ENCODE measurements at regions not wholly inside any gene's neighbourhood (a gene's known extent, or its start where the extent isn't known, plus 50 kb on each side); places are given as distances from the start of the nearest gene placed in this dataset.

- Histone ChIP-seq H3K27ac (ENCODE audit: low read depth, low read length, poor library complexity, severe bottlenecking) (no peak overlapping the region), H3K4me3 (ENCODE audit: low read depth, low read length, poor library complexity, severe bottlenecking) (no peak overlapping the region), H3K9ac (ENCODE audit: low read length) (no peak overlapping the region), H3K9me3 (ENCODE audit: low read length) (no peaks in the 10 kb centered on the region), H4K20me1 (ENCODE audit: insufficient read depth, low read length) (no peaks in the 10 kb centered on the region), H3K4me2 (ENCODE audit: low read length) (no peak overlapping the region), H3K36me3 (ENCODE audit: insufficient read depth, low read length) (no peaks in the 10 kb centered on the region), H3K4me1 (ENCODE audit: insufficient read depth, low read length, severe bottlenecking) (no peaks in the 10 kb centered on the region), H3K79me2 (ENCODE audit: insufficient read depth, low read length) (no peaks in the 10 kb centered on the region), H2AFZ (ENCODE audit: low read length) (no peak overlapping the region), H3F3A (ENCODE audit: insufficient read depth, low read length) (no peaks in the 10 kb centered on the region), H3K9me2 (ENCODE audit: low read depth, low read length) (no peaks in the 10 kb centered on the region), H3K27me3 (ENCODE audit: insufficient read depth, low read length) (no peaks in the 10 kb centered on the region)
- TF ChIP-seq CTCF (IDR thresholded peaks at IDR 0.05; ENCODE audit: low read length) (no peak), EZH2 (IDR thresholded peaks at IDR 0.05; ENCODE audit: borderline replicate concordance, low read length) (no peak)
Measured at GRCh38 chr11:133705873-133706272, 139.4 kb downstream of the SPATA19 start.

DNA sequence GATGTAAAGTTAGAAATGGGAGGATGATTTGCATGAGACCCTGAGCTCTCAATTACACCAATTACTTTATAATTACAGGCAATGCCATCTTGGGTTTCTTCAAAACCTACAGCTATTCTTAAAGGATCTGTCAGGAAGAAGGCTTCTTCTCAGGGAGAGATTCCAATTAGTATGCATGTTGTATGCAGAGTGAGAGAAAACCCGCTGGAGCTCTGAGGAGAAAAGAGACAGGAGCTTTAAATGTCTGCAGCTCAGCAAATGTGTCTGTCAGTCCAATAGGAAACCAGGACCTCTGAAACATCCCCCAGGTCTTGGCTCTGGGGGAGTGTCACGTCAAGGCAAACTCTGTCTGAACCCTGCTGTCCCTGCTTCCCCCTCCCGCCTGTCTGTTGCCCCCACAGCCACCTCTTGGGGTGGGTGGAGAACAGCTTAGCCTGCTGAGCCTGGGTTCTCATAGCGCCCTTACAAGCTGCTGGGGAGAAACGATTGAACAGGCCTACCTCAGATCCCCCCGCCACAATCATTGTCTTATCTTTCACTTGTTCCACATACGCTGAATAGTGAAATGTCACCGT lies 140.2 kb downstream of the SPATA19 start:
- Histone ChIP-seq H2AFZ (ENCODE audit: low read length) (no peak overlapping the region), H3K36me3 (ENCODE audit: insufficient read depth, low read length) (no peaks in the 10 kb centered on the region), H3K79me2 (ENCODE audit: insufficient read depth, low read length) (no peaks in the 10 kb centered on the region), H3K4me1 (ENCODE audit: insufficient read depth, low read length, severe bottlenecking) (no peaks in the 10 kb centered on the region), H3K9me2 (ENCODE audit: low read depth, low read length) (no peaks in the 10 kb centered on the region), H3K4me3 (ENCODE audit: low read depth, low read length, poor library complexity, severe bottlenecking) (no peak overlapping the region), H3K27me3 (ENCODE audit: insufficient read depth, low read length) (no peaks in the 10 kb centered on the region), H3K4me2 (ENCODE audit: low read length) (no peak overlapping the region), H4K20me1 (ENCODE audit: insufficient read depth, low read length) (no peaks in the 10 kb centered on the region), H3K9ac (ENCODE audit: low read length) (no peak overlapping the region), H3K9me3 (ENCODE audit: low read length) (no peaks in the 10 kb centered on the region), H3K27ac (ENCODE audit: low read depth, low read length, poor library complexity, severe bottlenecking) (no peak overlapping the region), H3F3A (ENCODE audit: insufficient read depth, low read length) (no peaks in the 10 kb centered on the region)
- TF ChIP-seq CTCF (IDR thresholded peaks at IDR 0.05; ENCODE audit: low read length) (no peak), EZH2 (IDR thresholded peaks at IDR 0.05; ENCODE audit: borderline replicate concordance, low read length) (no peak)

DNA sequence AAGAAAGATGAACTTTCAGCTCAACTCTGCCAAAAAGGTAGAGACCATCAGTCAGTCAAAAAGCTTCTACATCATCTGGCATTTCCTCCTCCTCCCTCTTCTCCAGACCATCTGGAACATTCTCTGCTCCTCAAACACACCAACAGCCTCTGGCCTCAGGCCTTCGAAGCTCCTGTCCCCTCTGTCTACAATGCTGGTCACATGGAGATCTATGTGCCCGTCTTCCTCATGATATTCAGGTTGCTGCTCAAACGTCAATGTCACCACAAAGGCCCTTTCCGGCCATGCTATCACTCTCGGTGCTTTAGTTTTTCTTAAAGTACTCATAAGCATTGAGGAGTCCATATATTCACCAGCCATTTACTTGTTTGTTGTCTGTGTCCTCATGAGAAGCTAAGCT lies 146.2 kb downstream of the SPATA19 start:
- Histone ChIP-seq H2AFZ (ENCODE audit: low read length) (no peak overlapping the region), H3K9ac (ENCODE audit: low read length) (no peak overlapping the region), H3K4me2 (ENCODE audit: low read length) (no peak overlapping the region), H4K20me1 (ENCODE audit: insufficient read depth, low read length) (no peaks in the 10 kb centered on the region), H3K4me3 (ENCODE audit: low read depth, low read length, poor library complexity, severe bottlenecking) (no peak overlapping the region), H3K27ac (ENCODE audit: low read depth, low read length, poor library complexity, severe bottlenecking) (no peak overlapping the region), H3K9me3 (ENCODE audit: low read length) (no peaks in the 10 kb centered on the region), H3K79me2 (ENCODE audit: insufficient read depth, low read length) (no peaks in the 10 kb centered on the region), H3K36me3 (ENCODE audit: insufficient read depth, low read length) (no peaks in the 10 kb centered on the region), H3K27me3 (ENCODE audit: insufficient read depth, low read length) (no peaks in the 10 kb centered on the region), H3K4me1 (ENCODE audit: insufficient read depth, low read length, severe bottlenecking) (no peaks in the 10 kb centered on the region), H3K9me2 (ENCODE audit: low read depth, low read length) (no peaks in the 10 kb centered on the region), H3F3A (ENCODE audit: insufficient read depth, low read length) (no peaks in the 10 kb centered on the region)
- TF ChIP-seq EZH2 (IDR thresholded peaks at IDR 0.05; ENCODE audit: borderline replicate concordance, low read length), result no peak
- TF ChIP-seq CTCF (IDR thresholded peaks at IDR 0.05; ENCODE audit: low read length), result no peak
